ENCODE measurements at regions not wholly inside any gene's neighbourhood (a gene's known extent, or its start where the extent isn't known, plus 50 kb on each side); places are given as distances from the start of the nearest gene placed in this dataset.

DNA sequence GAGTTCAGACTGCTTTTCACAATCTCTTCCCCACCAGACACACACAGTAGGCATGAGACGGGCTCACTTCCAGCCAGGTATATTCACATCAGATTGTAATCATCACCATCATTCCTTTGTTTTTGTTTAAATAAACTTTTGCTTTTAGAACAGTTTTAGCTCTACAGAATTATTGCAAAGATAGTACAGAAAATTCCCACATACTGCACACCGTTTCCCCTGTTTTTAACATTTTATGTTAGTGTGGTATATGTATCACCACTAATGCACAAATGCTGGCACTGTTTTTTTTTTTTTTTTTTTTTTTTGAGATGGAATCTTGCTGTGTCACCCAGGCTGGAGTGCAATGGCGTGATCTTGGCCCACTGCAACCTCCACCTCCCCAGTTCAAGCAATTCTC lies 83.3 kb upstream of the ANO1 start:
- no peak overlapping the region for H2AFZ ChIP-seq (ENCODE audit: low read depth, low read length, severe bottlenecking)
- no peaks in the 10 kb centered on the region for H3K36me3 ChIP-seq (ENCODE audit: low read length)
- no peak overlapping the region for H3K27ac ChIP-seq (ENCODE audit: low read depth, low read length)
- H3K9me3 ChIP-seq (ENCODE audit: insufficient read depth, low read length) = no peaks in the 10 kb centered on the region
- no peak overlapping the region for H3K9ac ChIP-seq (ENCODE audit: low read length)
- H4K20me1 ChIP-seq (ENCODE audit: low read depth, low read length) = no peaks in the 10 kb centered on the region
- no peaks in the 10 kb centered on the region for H3K27me3 ChIP-seq (ENCODE audit: low read length)
- no peaks in the 10 kb centered on the region for H3F3A ChIP-seq (ENCODE audit: insufficient read depth)
- no peak overlapping the region for H3K4me3 ChIP-seq (ENCODE audit: insufficient read depth, low read length, poor library complexity, severe bottlenecking)
- H3K9me2 ChIP-seq (replicated peaks; ENCODE audit: insufficient read depth, low read length) = 0 out of 2 replicates have a peak, but pooled peaks cover 3% of the 10 kb centered on the region
- TF ChIP-seq, protein P1, sequence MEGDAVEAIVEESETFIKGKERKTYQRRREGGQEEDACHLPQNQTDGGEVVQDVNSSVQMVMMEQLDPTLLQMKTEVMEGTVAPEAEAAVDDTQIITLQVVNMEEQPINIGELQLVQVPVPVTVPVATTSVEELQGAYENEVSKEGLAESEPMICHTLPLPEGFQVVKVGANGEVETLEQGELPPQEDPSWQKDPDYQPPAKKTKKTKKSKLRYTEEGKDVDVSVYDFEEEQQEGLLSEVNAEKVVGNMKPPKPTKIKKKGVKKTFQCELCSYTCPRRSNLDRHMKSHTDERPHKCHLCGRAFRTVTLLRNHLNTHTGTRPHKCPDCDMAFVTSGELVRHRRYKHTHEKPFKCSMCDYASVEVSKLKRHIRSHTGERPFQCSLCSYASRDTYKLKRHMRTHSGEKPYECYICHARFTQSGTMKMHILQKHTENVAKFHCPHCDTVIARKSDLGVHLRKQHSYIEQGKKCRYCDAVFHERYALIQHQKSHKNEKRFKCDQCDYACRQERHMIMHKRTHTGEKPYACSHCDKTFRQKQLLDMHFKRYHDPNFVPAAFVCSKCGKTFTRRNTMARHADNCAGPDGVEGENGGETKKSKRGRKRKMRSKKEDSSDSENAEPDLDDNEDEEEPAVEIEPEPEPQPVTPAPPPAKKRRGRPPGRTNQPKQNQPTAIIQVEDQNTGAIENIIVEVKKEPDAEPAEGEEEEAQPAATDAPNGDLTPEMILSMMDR (IDR thresholded peaks at IDR 0.05; ENCODE audit: insufficient read depth, low read length, poor library complexity, severe bottlenecking) = no peak
- TF ChIP-seq EZH2phosphoT487 (conservative IDR thresholded peaks at IDR 0.05; ENCODE audit: low read length) = no peak
- H3K79me2 ChIP-seq (ENCODE audit: insufficient read depth, low read length) = no peaks in the 10 kb centered on the region
- no peak overlapping the region for H3K4me2 ChIP-seq (ENCODE audit: low read depth, low read length, poor library complexity, severe bottlenecking)

- Histone ChIP-seq H3K36me3 (ENCODE audit: low read length) (no peaks in the 10 kb centered on the region), H3K9me3 (ENCODE audit: insufficient read depth, low read length) (no peaks in the 10 kb centered on the region), H3F3A (ENCODE audit: insufficient read depth) (no peaks in the 10 kb centered on the region), H3K4me2 (ENCODE audit: low read depth, low read length, poor library complexity, severe bottlenecking) (no peak overlapping the region), H3K27me3 (ENCODE audit: low read length) (no peaks in the 10 kb centered on the region), H3K9me2 (replicated peaks; ENCODE audit: insufficient read depth, low read length) (0 out of 2 replicates have a peak, but pooled peaks cover 3% of the 10 kb centered on the region), H3K4me3 (ENCODE audit: insufficient read depth, low read length, poor library complexity, severe bottlenecking) (no peak overlapping the region), H4K20me1 (ENCODE audit: low read depth, low read length) (no peaks in the 10 kb centered on the region), H3K79me2 (ENCODE audit: insufficient read depth, low read length) (no peaks in the 10 kb centered on the region), H3K27ac (ENCODE audit: low read depth, low read length) (no peak overlapping the region), H2AFZ (ENCODE audit: low read depth, low read length, severe bottlenecking) (no peak overlapping the region), H3K9ac (ENCODE audit: low read length) (no peak overlapping the region)
- no peak for TF ChIP-seq EZH2phosphoT487 (conservative IDR thresholded peaks at IDR 0.05; ENCODE audit: low read length)
- TF ChIP-seq, protein P1 (IDR thresholded peaks at IDR 0.05; ENCODE audit: insufficient read depth, low read length, poor library complexity, severe bottlenecking) = no peak
Measured at GRCh38 chr11:69995697-69996096, 82.4 kb upstream of the ANO1 start.

DNA sequence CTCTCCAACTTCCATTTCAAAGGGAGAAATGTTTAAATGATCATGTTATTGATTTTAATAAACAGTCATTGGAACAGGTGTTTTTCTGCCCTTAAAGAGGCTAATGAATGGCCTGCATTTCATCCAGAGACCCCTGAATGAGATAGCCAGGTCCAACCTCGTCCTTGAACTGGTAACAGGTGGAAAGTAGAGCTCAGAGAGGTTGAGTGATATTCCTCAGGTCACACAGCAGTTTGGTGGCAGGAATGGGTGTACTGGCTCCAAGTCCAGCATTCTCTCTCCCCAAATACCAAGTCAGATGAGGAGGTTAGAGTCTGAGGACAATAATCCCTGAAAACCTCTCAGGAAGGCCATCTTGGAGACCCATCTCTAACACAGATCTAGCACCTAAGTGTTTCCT lies 81.7 kb upstream of the ANO1 start:
- no peaks in the 10 kb centered on the region for H3K79me2 ChIP-seq (ENCODE audit: insufficient read depth, low read length)
- no peaks in the 10 kb centered on the region for H4K20me1 ChIP-seq (ENCODE audit: low read depth, low read length)
- no peak overlapping the region for H3K4me3 ChIP-seq (ENCODE audit: insufficient read depth, low read length, poor library complexity, severe bottlenecking)
- H3K36me3 ChIP-seq (ENCODE audit: low read length) = no peaks in the 10 kb centered on the region
- H3K4me2 ChIP-seq (ENCODE audit: low read depth, low read length, poor library complexity, severe bottlenecking) = no peak overlapping the region
- H3K27ac ChIP-seq (ENCODE audit: low read depth, low read length) = no peak overlapping the region
- H2AFZ ChIP-seq (ENCODE audit: low read depth, low read length, severe bottlenecking) = no peak overlapping the region
- no peaks in the 10 kb centered on the region for H3K27me3 ChIP-seq (ENCODE audit: low read length)
- no peak overlapping the region for H3K9ac ChIP-seq (ENCODE audit: low read length)
- no peaks in the 10 kb centered on the region for H3F3A ChIP-seq (ENCODE audit: insufficient read depth)
- no peak for TF ChIP-seq EZH2phosphoT487 (conservative IDR thresholded peaks at IDR 0.05; ENCODE audit: low read length)
- TF ChIP-seq, protein P1 (IDR thresholded peaks at IDR 0.05; ENCODE audit: insufficient read depth, low read length, poor library complexity, severe bottlenecking) = no peak
- H3K9me2 ChIP-seq (replicated peaks; ENCODE audit: insufficient read depth, low read length) = 0 out of 2 replicates have a peak, but pooled peaks cover 3% of the 10 kb centered on the region
- H3K9me3 ChIP-seq (ENCODE audit: insufficient read depth, low read length) = no peaks in the 10 kb centered on the region
